ENCODE measurements at regions not wholly inside any gene's neighbourhood (a gene's known extent, or its start where the extent isn't known, plus 50 kb on each side); places are given as distances from the start of the nearest gene placed in this dataset.

- Histone ChIP-seq H3K27ac (no peak overlapping the region), H3K4me3 (no peak overlapping the region), H3K4me1 (no peaks in the 10 kb centered on the region), H3K9me3 (no peaks in the 10 kb centered on the region), H3K36me3 (no peaks in the 10 kb centered on the region), H3K27me3 (peaks cover 0 to 9% (median 0%) of the 10 kb centered on the region in 4 donors)
- intact Hi-C loops (cut with DNase I): no loop called here
- no peak for FAIRE-seq
- WGBS, 2 donors: 47 to 57% methylated on average over 11 of the region's 11 CpGs
- no peak for ATAC-seq
- DNase-seq: no peak
- no peak for TF ChIP-seq CTCF (IDR thresholded peaks at IDR 0.05)
Observed at GRCh38 chr12:130266751-130267150, 70.9 kb upstream of the PIWIL1 start.

DNA sequence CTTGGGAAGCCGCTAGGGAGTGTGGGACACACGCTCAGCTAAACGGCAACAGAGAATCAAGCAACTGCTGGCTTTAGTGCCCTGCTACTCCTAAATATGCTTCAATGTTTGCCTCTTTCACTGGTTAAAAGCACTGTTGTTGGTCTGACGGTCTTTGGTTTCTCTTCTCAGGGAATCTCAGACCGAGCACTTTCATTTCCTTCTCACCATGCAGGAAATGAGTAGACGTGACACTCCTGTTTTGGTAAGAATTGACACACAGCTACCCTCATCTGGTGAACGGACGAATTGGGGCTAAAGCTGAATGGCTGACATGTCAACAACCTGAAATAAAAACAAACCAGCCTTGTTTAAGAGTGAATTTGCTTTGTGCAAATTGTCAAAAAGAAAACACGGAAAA is 57.5 kb upstream of the PIWIL1 start:
- 50 to 56% methylated on average over 9 of the region's 9 CpGs for WGBS, 2 donors
- ATAC-seq (no peak), DNase-seq (no peak), FAIRE-seq (no peak)
- no peak overlapping the region for H3K4me3 ChIP-seq
- no peak overlapping the region for H3K27ac ChIP-seq
- intact Hi-C loops (cut with DNase I): no loop called here
- H3K27me3 ChIP-seq: peaks cover 0 to 6% (median 0%) of the 10 kb centered on the region in 4 donors
- H3K36me3 ChIP-seq: no peaks in the 10 kb centered on the region
- no peaks in the 10 kb centered on the region for H3K9me3 ChIP-seq
- no peaks in the 10 kb centered on the region for H3K4me1 ChIP-seq
- no peak for TF ChIP-seq CTCF (IDR thresholded peaks at IDR 0.05)

DNA sequence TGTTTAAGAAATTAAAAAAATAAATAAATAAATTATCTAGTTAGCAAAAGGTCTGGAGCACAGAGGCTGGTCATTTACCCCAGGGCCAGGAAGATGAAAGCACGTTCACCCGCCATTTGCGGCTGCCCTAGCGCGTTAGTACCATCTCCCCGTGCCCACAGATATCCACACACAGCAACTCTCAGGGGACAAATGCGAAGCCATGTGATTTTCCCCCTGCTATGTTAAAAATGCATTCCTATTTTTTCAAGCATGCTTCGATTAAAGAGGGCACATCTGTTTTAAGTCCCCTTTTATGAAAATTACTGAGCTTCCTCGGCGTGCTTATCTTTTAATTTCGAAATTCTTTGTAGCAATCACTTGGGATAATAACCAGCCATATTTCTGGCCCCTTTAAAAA is 56.9 kb upstream of the PIWIL1 start:
- Histone ChIP-seq H3K4me1 (no peaks in the 10 kb centered on the region), H3K27ac (no peak overlapping the region), H3K4me3 (no peak overlapping the region), H3K36me3 (no peaks in the 10 kb centered on the region), H3K27me3 (peaks cover 0 to 1% (median 0%) of the 10 kb centered on the region in 4 donors), H3K9me3 (no peaks in the 10 kb centered on the region)
- WGBS, 2 donors: 48 to 56% methylated on average over 11 of the region's 11 CpGs
- FAIRE-seq (no peak), ATAC-seq (no peak), DNase-seq (no peak)
- intact Hi-C loops (cut with DNase I): no loop called here
- TF ChIP-seq CTCF (IDR thresholded peaks at IDR 0.05): no peak

GRCh38 chr12:130281153-130281799 is 56.4 kb upstream of the PIWIL1 start:
- peak; percentile 47 to 85 (median 72) for TF ChIP-seq CTCF (IDR thresholded peaks at IDR 0.05)
- Histone ChIP-seq H3K4me3 (no peak overlapping the region), H3K27me3 (no peaks in the 10 kb centered on the region), H3K27ac (no peak overlapping the region), H3K36me3 (no peaks in the 10 kb centered on the region), H3K4me1 (no peaks in the 10 kb centered on the region), H3K9me3 (no peaks in the 10 kb centered on the region)
- ATAC-seq (peak in 3 of 4 donors; percentile 57 to 83 (median 78)), DNase-seq (peak in 3 of 6 donors; percentile 23 to 84 (median 40)), FAIRE-seq (no peak)
- 38 to 44% methylated on average over 30 of the region's 30 CpGs for WGBS, 2 donors
- intact Hi-C loops (cut with DNase I): no loop called here

- Histone ChIP-seq H3K27me3 (no peaks in the 10 kb centered on the region), H3K27ac (no peak overlapping the region), H3K9me3 (no peaks in the 10 kb centered on the region), H3K4me1 (no peaks in the 10 kb centered on the region), H3K4me3 (no peak overlapping the region), H3K36me3 (no peaks in the 10 kb centered on the region)
- 44 to 59% methylated on average over 8 of the region's 8 CpGs for WGBS, 2 donors
- DNase-seq (no peak), FAIRE-seq (no peak), ATAC-seq (no peak)
- no peak for TF ChIP-seq CTCF (IDR thresholded peaks at IDR 0.05)
- intact Hi-C loops (cut with DNase I): no loop called here
Observed at GRCh38 chr12:130286041-130286440, 51.6 kb upstream of the PIWIL1 start.

Data from pancreas (tissue), 10 donors.